A549 (cell line): ENCODE measurements at regions not wholly inside any gene's neighbourhood (a gene's known extent, or its start where the extent isn't known, plus 50 kb on each side); places are given as distances from the start of the nearest gene placed in this dataset.

Experiments used
- CTCF ChIP-seq: fragments of >200 bp; sonication (Bioruptor Twin); formaldehyde crosslinking; IDR thresholded peaks from 3 replicates; pipeline ENCODE4 v1.5.1; 2016
- EHMT2 ChIP-seq: fragments of 200-600 bp; sonication (generic); IDR thresholded peaks from 2 replicates; pipeline ENCODE4 v1.6.1; 2016; ENCODE audit warnings: antibody characterized with exemption, low read depth, mild to moderate bottlenecking, moderate library complexity
- HOXB5 ChIP-seq: fragments of 250-450 bp; sonication (Bioruptor Pico); IDR thresholded peaks from 2 replicates; pipeline ENCODE4 v1.5.0; 2020; ENCODE audit warnings: mild to moderate bottlenecking, moderate library complexity
- MAX ChIP-seq: IDR thresholded peaks from 2 replicates; pipeline ENCODE4 v1.6.1; 2012
- PBX3 ChIP-seq: IDR thresholded peaks from 2 replicates; pipeline ENCODE4 v1.6.1; 2012
- POLR2A ChIP-seq: IDR thresholded peaks from 2 replicates; pipeline ENCODE4 v1.6.1; 2012; ENCODE audit warnings: mild to moderate bottlenecking, low read length
- RCOR1 ChIP-seq: fragments of 150-350 bp; IDR thresholded peaks from 2 replicates; pipeline ENCODE4 v1.6.1; 2014; ENCODE audit warnings: antibody characterized with exemption, low read length, low read depth
- SMC3 ChIP-seq: fragments of >200 bp; sonication (Bioruptor Twin); formaldehyde crosslinking; IDR thresholded peaks from 3 replicates; pipeline ENCODE4 v1.6.1; 2018; ENCODE audit warnings: inconsistent platforms
- USF2 ChIP-seq: fragments of 450-650 bp; IDR thresholded peaks from 2 replicates; pipeline ENCODE4 v1.6.1; 2014; ENCODE audit warnings: antibody characterized with exemption
- ZNF302 ChIP-seq: fragments of 250-450 bp; sonication (Bioruptor Pico); IDR thresholded peaks from 2 replicates; pipeline ENCODE4 v1.9.0; 2021; ENCODE audit warnings: inconsistent platforms, mild to moderate bottlenecking, moderate library complexity
- ZSCAN20 ChIP-seq: fragments of 250-450 bp; sonication (Bioruptor Pico); IDR thresholded peaks from 2 replicates; pipeline ENCODE4 v1.8.0; 2022; ENCODE audit warnings: mild to moderate bottlenecking, moderate library complexity

GRCh38 chr5:74063346-74063745 lies 437.4 kb downstream of the ARHGEF28 start:
- TF ChIP-seq CTCF (no peak), EHMT2 (no peak), SMC3 (no peak), PBX3 (no peak), USF2 (no peak), RCOR1 (no peak), HOXB5 (CRISPR knock-in tag) (no peak), ZNF302 (CRISPR knock-in tag) (no peak), MAX (no peak), POLR2A (no peak), ZSCAN20 (no peak)
